HG02623 (cell line): ENCODE measurements at regions not wholly inside any gene's neighbourhood (a gene's known extent, or its start where the extent isn't known, plus 50 kb on each side); places are given as distances from the start of the nearest gene placed in this dataset.
"Not testable (repeated sequence)": the region's sequence is repeated elsewhere in the genome, so short reads cannot be mapped to it uniquely, and the experiment has no call there.

Experiments used
- ATAC-seq: cut with Tn5 transposase; IDR thresholded peaks from one replicate; pipeline ENCODE4 v1.9.1; 2021; ENCODE audit warnings: moderate library complexity; ENCODE audit not compliant: unreplicated experiment

- no peak for ATAC-seq
Measured at GRCh38 chr1:65059930-65060538, 88.0 kb upstream of the AK4 start.

DNA sequence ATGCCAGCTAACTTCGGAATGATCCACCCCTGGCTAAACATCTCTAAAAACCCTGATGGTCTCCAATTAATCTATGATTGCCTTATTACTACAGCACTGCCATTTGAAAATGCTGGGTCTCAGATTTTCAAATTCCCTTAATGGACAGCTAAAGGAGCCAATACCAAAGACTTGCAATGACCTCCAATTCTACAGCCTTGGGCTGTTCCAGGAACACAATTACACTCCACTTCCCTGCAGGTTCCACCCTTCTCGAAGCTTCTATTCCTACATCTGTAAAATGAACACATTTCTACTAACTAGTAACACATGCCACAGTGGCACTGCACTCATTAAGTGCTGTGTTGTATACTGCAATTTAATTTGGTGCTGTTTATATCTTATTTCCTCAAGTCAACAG lies 85.7 kb upstream of the AK4 start:
- ATAC-seq, result no peak

DNA sequence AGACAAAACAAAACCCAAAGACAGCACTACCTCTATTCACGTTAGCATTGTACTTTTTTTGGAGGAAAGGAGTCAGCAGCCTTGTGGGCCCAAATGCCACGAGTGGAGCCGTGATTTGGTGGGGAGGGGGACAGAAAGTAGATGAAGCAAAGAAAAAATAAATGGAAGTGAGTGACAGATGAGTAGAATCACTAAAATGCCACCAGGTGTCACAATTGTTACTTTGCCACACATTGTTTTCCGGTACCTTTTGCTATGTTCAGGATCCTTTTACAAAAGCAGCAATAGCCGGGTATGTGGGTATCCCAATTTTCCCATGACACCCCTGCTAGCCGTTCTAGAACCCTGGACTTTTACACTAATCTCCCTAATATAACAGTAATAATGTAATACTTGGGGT lies 85.0 kb upstream of the AK4 start:
- no peak for ATAC-seq

DNA sequence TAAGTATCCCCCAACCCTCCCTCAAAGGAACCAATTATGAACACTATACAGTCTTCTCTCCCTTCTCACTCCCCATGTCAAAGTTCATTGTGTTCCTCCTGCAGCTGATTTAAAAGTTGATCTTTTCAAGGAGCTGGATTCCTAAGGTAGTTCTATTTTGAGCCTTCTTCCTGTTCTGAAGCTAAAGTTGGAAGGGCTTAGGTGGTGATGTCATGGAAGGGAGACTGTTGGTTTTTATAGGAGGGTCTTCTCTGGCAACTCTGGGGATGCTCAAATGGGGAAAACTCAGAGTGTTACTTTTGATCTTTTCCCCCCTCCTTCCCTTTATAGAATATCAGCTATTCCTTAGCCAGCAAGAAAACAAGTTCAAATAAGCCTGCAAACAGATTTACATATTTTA lies 83.0 kb upstream of the AK4 start:
- no peak for ATAC-seq

DNA sequence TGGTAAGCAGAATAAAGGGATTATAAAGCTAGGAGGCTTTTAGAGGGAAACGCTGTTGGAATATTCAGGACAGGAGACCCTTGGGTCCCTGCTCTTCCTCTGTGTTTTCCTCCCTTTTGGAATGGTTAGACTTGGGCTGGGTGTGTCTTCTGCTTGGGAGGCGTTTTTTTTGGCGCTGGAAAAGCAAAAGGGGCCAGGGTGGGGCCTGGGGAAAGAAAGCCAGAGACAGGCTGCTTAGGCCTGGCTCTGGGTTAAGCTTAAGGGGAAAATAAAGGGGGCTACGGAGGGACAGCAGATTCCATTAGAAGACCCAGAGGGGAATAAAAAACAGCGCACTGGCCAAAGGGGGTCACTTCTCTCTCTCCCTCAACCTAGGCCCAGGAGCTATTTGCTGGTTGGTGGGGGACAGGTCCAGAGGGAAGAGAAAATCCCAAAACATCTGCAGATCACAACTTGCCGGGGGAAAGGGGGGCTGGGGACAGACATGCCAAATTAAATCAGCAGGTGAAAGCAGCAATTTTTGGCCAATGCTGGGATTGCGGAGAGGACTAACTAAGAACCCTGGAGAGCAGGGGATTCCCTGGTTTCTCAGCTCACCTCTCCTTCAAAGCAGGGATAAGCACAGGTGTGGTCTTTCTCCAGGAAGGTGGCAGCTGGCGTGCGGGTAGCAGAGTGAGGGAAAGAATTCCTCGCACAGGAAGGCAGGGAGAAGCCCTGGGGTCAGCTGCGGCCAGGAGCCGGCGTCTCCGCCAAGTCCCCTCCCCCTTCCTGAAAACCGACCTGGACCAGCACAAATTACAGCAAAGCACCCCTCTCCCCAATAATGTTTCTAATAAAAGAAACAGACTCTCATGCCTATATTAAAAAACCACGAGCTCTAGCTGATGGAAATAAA lies 82.2 kb upstream of the AK4 start:
- ATAC-seq, result no peak

DNA sequence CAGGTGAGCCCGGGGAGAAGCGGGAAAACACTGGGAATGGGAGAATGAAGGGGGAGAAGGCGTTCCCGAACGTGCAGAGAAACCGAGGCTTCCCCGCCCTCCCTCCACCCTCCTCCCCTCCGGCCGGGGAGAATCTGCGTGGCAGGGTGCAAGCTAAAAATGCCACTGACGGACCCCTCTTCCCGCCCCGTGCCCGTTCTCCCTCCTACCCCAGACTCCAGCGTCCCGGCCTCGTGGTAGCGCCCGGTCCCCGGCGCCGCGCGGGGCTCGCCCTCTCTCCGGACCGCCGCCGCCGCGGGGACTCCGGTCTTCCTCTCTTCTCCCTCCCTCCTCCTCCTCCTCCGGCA lies 81.6 kb upstream of the AK4 start:
- ATAC-seq, result peak; percentile 12

DNA sequence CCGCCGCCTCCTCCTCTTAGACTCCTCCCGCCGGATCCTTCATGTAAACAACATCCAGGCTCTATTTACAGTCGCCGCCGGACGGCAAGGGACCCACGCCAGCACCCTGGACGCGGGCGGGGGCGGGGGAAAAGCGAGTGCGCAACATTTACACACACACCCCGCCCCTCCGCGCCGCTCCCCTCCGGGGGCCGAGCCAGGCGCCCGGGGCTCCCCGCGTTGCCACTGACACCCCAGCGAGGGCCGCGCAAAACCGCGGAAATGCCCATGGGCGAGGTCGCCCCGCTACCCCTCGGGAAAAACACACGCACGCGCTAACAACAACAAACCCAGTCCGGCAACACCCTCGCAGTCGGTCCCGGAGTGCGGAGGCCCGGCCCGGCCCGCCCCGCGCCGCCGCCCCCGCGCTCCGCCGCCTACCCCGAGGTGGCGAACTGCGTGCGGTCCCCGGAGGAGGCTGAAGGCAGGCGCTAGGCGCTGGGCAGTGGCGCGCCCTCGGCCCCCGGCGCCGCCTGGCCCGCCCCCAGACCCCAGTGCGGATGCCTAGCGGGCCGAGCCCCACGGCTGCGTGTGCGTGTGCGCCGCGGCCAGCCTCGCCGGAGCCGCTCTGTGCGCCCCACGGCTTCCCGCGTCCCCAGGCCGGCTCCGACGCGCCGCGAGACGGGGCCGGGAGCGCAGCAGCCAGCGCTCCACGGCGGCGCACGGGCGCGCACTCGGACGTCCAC lies 81.1 kb upstream of the AK4 start:
- ATAC-seq, result peak; percentile 35

GRCh38 chr1:65067491-65068201 lies 80.4 kb upstream of the AK4 start:
- ATAC-seq, result peak; percentile 25

GRCh38 chr1:65068202-65069010 lies 79.6 kb upstream of the AK4 start:
- peak; percentile 5 for ATAC-seq

- ATAC-seq, result no peak
Measured at GRCh38 chr1:65069011-65069565, 78.9 kb upstream of the AK4 start.

- ATAC-seq, result no peak
Measured at GRCh38 chr1:65072845-65073244, 75.2 kb upstream of the AK4 start.

GRCh38 chr1:65075123-65075976 lies 72.7 kb upstream of the AK4 start:
- peak; percentile 91 for ATAC-seq

DNA sequence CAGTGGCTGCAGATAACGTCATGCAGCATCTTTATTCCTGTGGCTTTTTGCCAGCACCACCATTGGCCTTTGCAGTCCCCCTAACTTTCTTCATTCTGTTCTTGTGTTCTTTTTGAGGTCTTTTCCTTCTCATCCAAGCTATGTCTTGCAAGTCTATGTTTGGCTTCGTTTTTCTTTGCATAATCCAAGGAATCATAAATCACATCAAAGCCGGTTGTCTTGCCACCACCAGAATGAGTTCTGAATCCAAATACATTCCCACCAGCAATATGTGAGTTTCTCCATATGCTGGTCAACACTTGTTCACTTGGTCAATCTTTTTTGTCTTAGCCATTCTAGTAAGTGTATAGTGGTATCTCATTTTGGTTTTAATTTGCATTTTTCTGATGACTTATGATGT lies 70.6 kb upstream of the AK4 start:
- no peak for ATAC-seq

GRCh38 chr1:65079941-65080340 lies 68.1 kb upstream of the AK4 start:
- ATAC-seq, result no peak

DNA sequence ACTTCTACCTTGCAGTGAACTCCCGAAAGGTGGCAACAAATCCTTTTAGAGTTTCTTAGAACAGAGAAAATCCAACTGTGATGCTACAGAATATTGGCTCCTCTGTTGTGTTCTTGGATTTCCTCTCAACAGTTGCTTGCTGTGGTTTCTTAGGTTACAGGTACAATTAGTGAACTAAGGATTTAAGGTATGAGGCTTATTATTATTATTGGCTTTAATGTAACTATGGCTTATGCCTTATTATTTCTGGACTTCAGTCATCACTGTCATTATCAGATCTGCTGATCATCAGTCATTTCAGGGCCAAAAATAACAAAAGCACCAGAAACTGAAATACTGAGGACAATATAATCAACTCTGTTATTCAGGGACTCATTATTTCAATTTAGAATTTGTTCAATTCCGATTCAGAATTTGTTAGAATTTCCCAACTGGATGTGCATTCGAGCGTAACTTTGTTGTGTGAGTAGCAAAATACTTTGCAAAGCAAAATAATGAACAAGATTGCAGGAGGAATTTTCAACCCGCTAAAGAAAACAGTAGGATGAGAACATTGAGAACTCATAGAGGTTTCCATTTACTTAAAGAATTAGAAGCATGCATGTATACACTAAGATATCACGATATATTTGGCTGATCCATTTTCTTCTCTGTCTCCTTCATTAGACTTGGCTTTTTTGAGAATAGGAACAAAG lies 65.5 kb upstream of the AK4 start:
- no peak for ATAC-seq

DNA sequence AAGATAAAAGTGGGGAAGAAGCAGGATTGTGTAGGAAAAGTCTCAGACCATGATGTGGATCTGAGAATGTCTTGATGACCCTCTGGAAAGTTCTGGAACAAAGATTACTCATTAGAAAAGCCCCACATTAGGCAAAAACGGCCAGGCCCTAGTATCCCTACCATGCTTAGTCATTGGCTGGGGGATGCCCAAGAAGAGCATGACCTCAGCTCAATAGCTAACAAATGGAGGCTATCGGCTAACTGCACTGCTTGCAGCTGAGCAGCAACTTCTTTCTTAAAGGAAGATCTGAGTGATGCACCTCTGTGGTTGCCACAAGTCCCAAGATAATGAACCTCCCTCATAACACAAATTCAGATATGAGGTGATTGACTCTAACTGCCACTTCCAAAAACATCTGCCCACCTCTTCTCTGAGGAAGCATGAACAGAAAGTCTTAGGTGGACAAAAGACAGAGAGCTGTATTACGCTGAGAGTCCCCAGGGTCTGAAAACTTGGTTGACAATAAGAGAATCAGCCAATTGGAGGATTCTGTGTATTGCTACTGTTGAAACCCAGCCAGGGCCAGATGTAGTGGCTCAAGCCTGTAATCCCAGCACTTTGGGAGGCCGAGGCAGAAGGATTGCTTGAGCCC lies 64.6 kb upstream of the AK4 start:
- ATAC-seq, result peak; percentile 62

DNA sequence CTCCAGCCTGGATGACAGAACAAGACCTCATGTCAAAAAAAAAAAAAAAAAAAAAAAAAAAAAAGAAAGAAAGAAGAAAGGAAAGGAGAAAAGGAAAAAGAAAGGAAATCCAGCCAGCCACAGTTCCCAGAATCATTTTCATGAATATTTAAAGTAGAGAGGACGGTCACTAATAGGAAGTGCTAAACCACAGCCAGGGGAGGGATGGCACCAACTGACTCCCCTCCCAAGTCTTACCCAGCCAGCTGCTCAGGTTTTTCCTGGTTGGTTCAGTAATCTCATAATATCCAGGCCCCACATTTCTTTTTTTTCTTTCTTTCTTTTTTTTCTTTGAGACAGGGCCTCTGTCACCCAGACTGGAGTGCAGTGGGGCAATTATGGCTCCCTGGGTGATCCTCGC lies 63.9 kb upstream of the AK4 start:
- no peak for ATAC-seq

DNA sequence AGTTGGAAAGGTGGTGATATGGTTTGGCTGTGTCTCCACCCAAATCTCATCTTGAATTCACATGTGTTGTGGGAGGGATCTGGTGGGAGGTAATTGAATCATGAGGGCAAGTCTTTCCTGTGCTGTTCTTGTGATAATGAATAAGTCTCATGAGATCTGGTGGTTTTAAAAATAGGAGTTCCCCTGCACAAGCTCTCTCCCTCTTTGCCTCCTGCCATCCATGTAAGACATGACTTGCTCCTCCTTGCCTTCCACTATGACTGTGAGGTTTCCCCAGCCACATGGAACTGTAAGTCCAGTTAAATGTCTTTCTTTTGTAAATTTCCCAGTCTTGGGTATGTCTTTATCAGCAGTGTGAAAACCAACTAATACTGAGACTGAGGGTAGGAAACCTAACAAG lies 60.5 kb upstream of the AK4 start:
- ATAC-seq, result not testable (repeated sequence)
